ENCODE measurements at regions not wholly inside any gene's neighbourhood (a gene's known extent, or its start where the extent isn't known, plus 50 kb on each side); places are given as distances from the start of the nearest gene placed in this dataset.

GRCh38 chr2:116160657-116161056 is 1653.8 kb upstream of the DDX18 start:
- Histone ChIP-seq H3K27me3 (replicated peaks; ENCODE audit: insufficient read depth, low read depth, low read length, poor library complexity) (no peaks in the 10 kb centered on the region), H3K9me3 (ENCODE audit: low read depth, low read length, poor library complexity, severe bottlenecking) (peaks cover 46% of the 10 kb centered on the region), H3K4me3 (ENCODE audit: low read depth, low read length, poor library complexity, severe bottlenecking) (no peak overlapping the region), H3K27ac (ENCODE audit: low read depth, low read length, poor library complexity, severe bottlenecking) (no peak overlapping the region), H3K4me1 (ENCODE audit: insufficient read depth, low read length, poor library complexity, severe bottlenecking) (no peaks in the 10 kb centered on the region), H3K36me3 (ENCODE audit: insufficient read depth, low read length, poor library complexity, severe bottlenecking) (no peaks in the 10 kb centered on the region)
- intact Hi-C loops (cut with micrococcal nuclease; ENCODE audit: unreplicated experiment) = no loop called here
- POLR2A ChIA-PET (ENCODE audit: low non-redundant PET) = no interaction called here
- no TSS peak for BruUV-seq (replicated peaks)
- no peak for DNase-seq (ENCODE audit: low spot score)
- TF ChIP-seq, protein P1, sequence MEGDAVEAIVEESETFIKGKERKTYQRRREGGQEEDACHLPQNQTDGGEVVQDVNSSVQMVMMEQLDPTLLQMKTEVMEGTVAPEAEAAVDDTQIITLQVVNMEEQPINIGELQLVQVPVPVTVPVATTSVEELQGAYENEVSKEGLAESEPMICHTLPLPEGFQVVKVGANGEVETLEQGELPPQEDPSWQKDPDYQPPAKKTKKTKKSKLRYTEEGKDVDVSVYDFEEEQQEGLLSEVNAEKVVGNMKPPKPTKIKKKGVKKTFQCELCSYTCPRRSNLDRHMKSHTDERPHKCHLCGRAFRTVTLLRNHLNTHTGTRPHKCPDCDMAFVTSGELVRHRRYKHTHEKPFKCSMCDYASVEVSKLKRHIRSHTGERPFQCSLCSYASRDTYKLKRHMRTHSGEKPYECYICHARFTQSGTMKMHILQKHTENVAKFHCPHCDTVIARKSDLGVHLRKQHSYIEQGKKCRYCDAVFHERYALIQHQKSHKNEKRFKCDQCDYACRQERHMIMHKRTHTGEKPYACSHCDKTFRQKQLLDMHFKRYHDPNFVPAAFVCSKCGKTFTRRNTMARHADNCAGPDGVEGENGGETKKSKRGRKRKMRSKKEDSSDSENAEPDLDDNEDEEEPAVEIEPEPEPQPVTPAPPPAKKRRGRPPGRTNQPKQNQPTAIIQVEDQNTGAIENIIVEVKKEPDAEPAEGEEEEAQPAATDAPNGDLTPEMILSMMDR (conservative IDR thresholded peaks at IDR 0.05; ENCODE audit: low read depth, low read length) = no peak
- no peak for TF ChIP-seq EZH2 (IDR thresholded peaks at IDR 0.05; ENCODE audit: borderline replicate concordance, low read depth, low read length, poor library complexity, severe bottlenecking)
- CTCF ChIA-PET = no interaction called here

DNA sequence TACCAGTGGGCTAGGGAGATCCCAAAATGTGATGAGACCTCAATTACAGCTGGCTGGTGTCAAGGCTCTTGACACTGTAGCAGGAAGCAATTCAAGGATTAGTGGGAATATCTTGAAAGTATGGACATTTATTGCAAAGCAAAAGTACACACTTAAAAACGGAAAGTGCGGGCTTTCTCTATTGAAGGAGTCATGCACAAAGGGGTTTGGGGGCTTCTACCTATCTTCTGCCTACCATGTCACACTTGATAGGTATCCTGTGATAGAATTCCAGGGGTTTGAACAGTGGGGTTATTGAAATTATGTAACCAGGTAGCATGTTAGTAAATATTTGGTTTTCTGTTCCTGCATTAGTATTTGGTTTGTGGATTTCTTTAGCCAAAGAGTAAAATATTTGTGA is 1652.1 kb upstream of the DDX18 start:
- Histone ChIP-seq H3K4me3 (ENCODE audit: low read depth, low read length, poor library complexity, severe bottlenecking) (no peak overlapping the region), H3K27ac (ENCODE audit: low read depth, low read length, poor library complexity, severe bottlenecking) (no peak overlapping the region), H3K36me3 (ENCODE audit: insufficient read depth, low read length, poor library complexity, severe bottlenecking) (no peaks in the 10 kb centered on the region), H3K4me1 (ENCODE audit: insufficient read depth, low read length, poor library complexity, severe bottlenecking) (no peaks in the 10 kb centered on the region), H3K9me3 (ENCODE audit: low read depth, low read length, poor library complexity, severe bottlenecking) (peaks cover 45% of the 10 kb centered on the region), H3K27me3 (replicated peaks; ENCODE audit: insufficient read depth, low read depth, low read length, poor library complexity) (no peaks in the 10 kb centered on the region)
- ChIA-PET POLR2A (ENCODE audit: low non-redundant PET) (no interaction called here), CTCF (no interaction called here)
- intact Hi-C loops (cut with micrococcal nuclease; ENCODE audit: unreplicated experiment) = no loop called here
- TF ChIP-seq, protein P1 (conservative IDR thresholded peaks at IDR 0.05; ENCODE audit: low read depth, low read length) = no peak
- TF ChIP-seq EZH2 (IDR thresholded peaks at IDR 0.05; ENCODE audit: borderline replicate concordance, low read depth, low read length, poor library complexity, severe bottlenecking) = no peak
- no TSS peak for BruUV-seq (replicated peaks)
- no peak for DNase-seq (ENCODE audit: low spot score)

- Histone ChIP-seq H3K36me3 (ENCODE audit: insufficient read depth, low read length, poor library complexity, severe bottlenecking) (no peaks in the 10 kb centered on the region), H3K9me3 (ENCODE audit: low read depth, low read length, poor library complexity, severe bottlenecking) (peaks cover 44% of the 10 kb centered on the region), H3K4me1 (ENCODE audit: insufficient read depth, low read length, poor library complexity, severe bottlenecking) (no peaks in the 10 kb centered on the region), H3K27ac (ENCODE audit: low read depth, low read length, poor library complexity, severe bottlenecking) (no peak overlapping the region), H3K4me3 (ENCODE audit: low read depth, low read length, poor library complexity, severe bottlenecking) (no peak overlapping the region), H3K27me3 (replicated peaks; ENCODE audit: insufficient read depth, low read depth, low read length, poor library complexity) (no peaks in the 10 kb centered on the region)
- no TSS peak for BruUV-seq (replicated peaks)
- CTCF ChIA-PET = no interaction called here
- POLR2A ChIA-PET (ENCODE audit: low non-redundant PET) = no interaction called here
- no peak for DNase-seq (ENCODE audit: low spot score)
- TF ChIP-seq, protein P1 (conservative IDR thresholded peaks at IDR 0.05; ENCODE audit: low read depth, low read length) = no peak
- TF ChIP-seq EZH2 (IDR thresholded peaks at IDR 0.05; ENCODE audit: borderline replicate concordance, low read depth, low read length, poor library complexity, severe bottlenecking) = no peak
- intact Hi-C loops (cut with micrococcal nuclease; ENCODE audit: unreplicated experiment) = no loop called here
Observed at GRCh38 chr2:116167107-116167506, 1647.4 kb upstream of the DDX18 start.
